ENCODE measurements at regions not wholly inside any gene's neighbourhood (a gene's known extent, or its start where the extent isn't known, plus 50 kb on each side); places are given as distances from the start of the nearest gene placed in this dataset.

- Histone ChIP-seq H4K5ac (ENCODE audit: insufficient read length, low read depth, low read length) (no peak overlapping the region), H2BK120ac (replicated peaks; ENCODE audit: low read depth, low read length) (no peak overlapping the region), H3K18ac (ENCODE audit: extremely low read depth, low read length) (no peak overlapping the region), H3K27me3 (replicated peaks in 1 of 4; ENCODE audit: control insufficient read depth in 3 of 4, extremely low read depth in 1 of 4, insufficient read depth in 3 of 4, low read length in 3 of 4) (peaks cover 0 to 1% (median 0%) of the 10 kb centered on the region in 4 experiments; a peak in 1 of 7 replicates), H3K79me1 (ENCODE audit: low read depth, low read length) (no peaks in the 10 kb centered on the region), H3K4me2 (ENCODE audit: insufficient read depth in 1 of 2, low read depth in 2 of 2, low read length in 2 of 2) (no peak overlapping the region), H3K56ac (replicated peaks; ENCODE audit: insufficient read length, low read depth, low read length) (no peak overlapping the region), H4K91ac (replicated peaks; ENCODE audit: insufficient read length, low read length) (no peak overlapping the region), H4K20me1 (replicated peaks in 1 of 2; ENCODE audit: control insufficient read depth in 1 of 2, insufficient read depth in 2 of 2, low read length in 2 of 2) (no peaks in the 10 kb centered on the region), H2BK12ac (ENCODE audit: low read depth, low read length) (no peak overlapping the region), H3K23me2 (ENCODE audit: low read depth, low read length) (no peaks in the 10 kb centered on the region), H3K27ac (ENCODE audit: low read depth, low read length) (no peak overlapping the region), H3K79me2 (ENCODE audit: control insufficient read depth in 1 of 2, insufficient read depth in 2 of 2, low read length in 2 of 2) (no peaks in the 10 kb centered on the region), H3K36me3 (ENCODE audit: control insufficient read depth in 2 of 4, insufficient read depth in 4 of 4, low read length in 3 of 4) (no peaks in the 10 kb centered on the region), H4K8ac (ENCODE audit: extremely low read depth, insufficient read depth, low read length) (no peak overlapping the region), H2BK5ac (ENCODE audit: low read depth, low read length) (no peak overlapping the region), H3K23ac (ENCODE audit: insufficient read length) (no peak overlapping the region), H2AK5ac (ENCODE audit: low read depth, low read length) (no peak overlapping the region), H3K4ac (replicated peaks; ENCODE audit: insufficient read length, low read depth, low read length) (no peak overlapping the region), H2BK15ac (ENCODE audit: low read length) (no peak overlapping the region), H2AFZ (ENCODE audit: low read length) (no peak overlapping the region), H3K9ac (replicated peaks in 1 of 4; ENCODE audit: extremely low read depth in 1 of 4, low read depth in 3 of 4, low read length in 3 of 4) (no peak overlapping the region), H2BK20ac (ENCODE audit: low read length) (no peak overlapping the region), H3K9me3 (ENCODE audit: insufficient read depth in 2 of 2, low read depth in 1 of 2, low read length in 1 of 2) (no peaks in the 10 kb centered on the region), H3K14ac (ENCODE audit: insufficient read length) (no peak overlapping the region), H3K4me3 (ENCODE audit: extremely low read depth in 1 of 4, insufficient read depth in 2 of 4, low read depth in 3 of 4, low read length in 4 of 4) (no peak overlapping the region), H3K4me1 (replicated peaks in 1 of 4; ENCODE audit: control insufficient read depth in 3 of 4, insufficient read depth in 4 of 4, low read length in 3 of 4) (no peaks in the 10 kb centered on the region)
- DNase-seq (ENCODE audit: low read depth in 1 of 2, low spot score in 2 of 2), result no peak
- 90% methylated on average over 6 of the region's 6 CpGs; no CpG with 5 or more reads in 1 of the 2 experiments for WGBS, 2 experiments (ENCODE audit: extremely low coverage in 1 of 2, insufficient coverage in 1 of 2, insufficient read length in 1 of 2, insufficient replicate concordance in 2 of 2, low coverage in 1 of 2, low lambda C conversion rate in 2 of 2, missing lambda C conversion rate in 1 of 2)
- POLR2A ChIA-PET (ENCODE audit: partially characterized antibody), result no interaction called here
- CTCF ChIA-PET (ENCODE audit: partially characterized antibody), result no interaction called here
- FAIRE-seq, result no peak
- no peak for TF ChIP-seq BACH1 (IDR thresholded peaks at IDR 0.05; ENCODE audit: low read length)
- TF ChIP-seq SP2 (IDR thresholded peaks at IDR 0.05; ENCODE audit: low read length), result no peak
- TF ChIP-seq CREB1 (IDR thresholded peaks at IDR 0.05), result no peak
- no peak for TF ChIP-seq SIN3A (conservative IDR thresholded peaks at IDR 0.05 in 1 of 2, IDR thresholded peaks at IDR 0.05 in 1 of 2; ENCODE audit: low read depth in 1 of 2, low read length in 2 of 2)
- peak; percentile 48 for TF ChIP-seq MAFK (IDR thresholded peaks at IDR 0.05; ENCODE audit: low read depth, low read length)
Observed at GRCh38 chr17:13419676-13420075, 182.1 kb downstream of the HS3ST3A1 start.
